ENCODE measurements at regions not wholly inside any gene's neighbourhood (a gene's known extent, or its start where the extent isn't known, plus 50 kb on each side); places are given as distances from the start of the nearest gene placed in this dataset.

- DNase-seq: no peak
These were observed 57.4 kb downstream of the IGLL1 start for GRCh38 chr22:23522623-23523251.

GRCh38 chr22:23521441-23522113 is 58.5 kb downstream of the IGLL1 start:
- peak; percentile 79 for DNase-seq

- no peak for DNase-seq
These were observed 59.1 kb downstream of the IGLL1 start for GRCh38 chr22:23520863-23521440.

GRCh38 chr22:23519442-23520157 is 60.5 kb downstream of the IGLL1 start:
- DNase-seq: no peak

- no peak for DNase-seq
These were observed 61.5 kb downstream of the IGLL1 start for GRCh38 chr22:23518376-23519187.

GRCh38 chr22:23517804-23518375 is 62.2 kb downstream of the IGLL1 start:
- DNase-seq: no peak

- no peak for DNase-seq
These were observed 63.8 kb downstream of the IGLL1 start for GRCh38 chr22:23516304-23516703.

GRCh38 chr22:23514322-23515038 is 65.6 kb downstream of the IGLL1 start:
- DNase-seq: no peak

GRCh38 chr22:23513705-23514104 is 66.4 kb downstream of the IGLL1 start:
- DNase-seq: no peak

GRCh38 chr22:23513133-23513532 is 67.0 kb downstream of the IGLL1 start:
- no peak for DNase-seq

GRCh38 chr22:23512721-23513120 is 67.4 kb downstream of the IGLL1 start:
- DNase-seq: no peak

GRCh38 chr22:23512348-23512705 is 67.8 kb downstream of the IGLL1 start:
- no peak for DNase-seq

GRCh38 chr22:23511627-23512347 is 68.3 kb downstream of the IGLL1 start:
- DNase-seq: no peak

GRCh38 chr22:23509571-23510302 is 70.4 kb downstream of the IGLL1 start:
- no peak for DNase-seq

GRCh38 chr22:23504516-23504915 is 75.6 kb downstream of the IGLL1 start:
- no peak for DNase-seq

GRCh38 chr22:23503736-23504440 is 76.2 kb downstream of the IGLL1 start:
- no peak for DNase-seq

GRCh38 chr22:23503142-23503541 is 76.9 kb downstream of the IGLL1 start:
- DNase-seq: no peak

- no peak for DNase-seq
These were observed 78.4 kb downstream of the IGLL1 start for GRCh38 chr22:23501708-23502107.

GRCh38 chr22:23501261-23501619 is 78.8 kb downstream of the IGLL1 start:
- no peak for DNase-seq
